NCI-H2196 (cell line): ENCODE measurements at regions not wholly inside any gene's neighbourhood (a gene's known extent, or its start where the extent isn't known, plus 50 kb on each side); places are given as distances from the start of the nearest gene placed in this dataset.
"Not testable (repeated sequence)": the region's sequence is repeated elsewhere in the genome, so short reads cannot be mapped to it uniquely, and the experiment has no call there.

Experiments
- DNase-seq: peaks from one replicate; lab custom pipeline; 2025; ENCODE audit not compliant: unreplicated experiment; lab: John Stamatoyannopoulos, UW

DNA sequence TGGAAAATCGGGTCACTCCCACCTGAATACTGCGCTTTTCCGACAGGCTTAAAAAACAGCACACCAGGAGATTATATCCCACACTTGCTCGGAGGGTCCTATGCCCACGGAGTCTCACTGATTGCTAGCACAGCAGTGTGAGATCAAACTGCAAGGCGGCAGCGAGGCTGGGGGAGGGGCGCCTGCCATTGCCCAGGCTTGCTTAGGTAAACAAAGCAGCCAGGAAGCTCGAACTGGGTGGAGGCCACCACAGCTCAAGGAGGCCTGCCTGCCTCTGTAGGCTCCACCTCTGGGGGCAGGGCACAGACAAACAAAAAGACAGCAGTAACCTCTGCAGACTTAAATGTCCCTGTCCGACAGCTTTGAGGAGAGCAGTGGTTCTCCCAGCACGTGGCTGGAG, 778.7 kb upstream of the HS3ST5 start:
- DNase-seq = not testable (repeated sequence)

DNA sequence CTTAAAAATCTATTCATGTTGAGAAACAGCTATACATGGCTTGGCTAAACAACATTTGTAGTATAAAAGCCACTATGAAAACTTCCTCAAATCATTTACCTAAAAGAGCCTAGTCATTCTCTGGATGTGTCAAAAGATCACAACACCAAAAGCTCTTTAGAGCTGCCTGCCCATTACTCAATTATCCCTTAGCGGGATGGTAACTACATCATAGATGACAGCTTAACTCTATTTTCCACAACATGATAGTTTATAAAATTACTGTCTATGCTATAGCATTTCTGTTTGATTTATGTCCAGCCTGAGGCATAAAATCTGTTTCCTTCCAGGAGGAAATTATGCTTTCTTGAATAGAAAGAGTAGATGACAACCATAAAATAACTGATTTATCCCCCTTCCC, 777.6 kb upstream of the HS3ST5 start:
- DNase-seq = no peak

DNA sequence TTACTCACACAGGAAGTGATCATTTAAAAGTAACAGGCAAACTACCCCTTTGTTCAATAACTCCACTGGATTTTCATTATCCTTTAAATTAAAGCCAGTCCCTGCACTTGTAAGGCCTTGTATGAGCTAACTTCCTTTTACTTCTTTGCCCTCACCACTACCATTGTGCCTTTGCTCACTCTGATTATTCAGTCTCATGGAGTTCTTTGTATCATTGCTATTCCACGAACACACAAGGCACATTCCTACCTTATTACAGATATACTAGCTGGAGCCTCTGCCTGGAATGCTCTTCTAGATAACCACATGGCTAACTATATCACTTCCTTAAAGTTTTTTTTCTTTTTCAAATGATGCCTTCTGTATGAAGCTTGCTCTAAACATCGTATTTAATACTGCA, 748.6 kb upstream of the HS3ST5 start:
- no peak for DNase-seq

DNA sequence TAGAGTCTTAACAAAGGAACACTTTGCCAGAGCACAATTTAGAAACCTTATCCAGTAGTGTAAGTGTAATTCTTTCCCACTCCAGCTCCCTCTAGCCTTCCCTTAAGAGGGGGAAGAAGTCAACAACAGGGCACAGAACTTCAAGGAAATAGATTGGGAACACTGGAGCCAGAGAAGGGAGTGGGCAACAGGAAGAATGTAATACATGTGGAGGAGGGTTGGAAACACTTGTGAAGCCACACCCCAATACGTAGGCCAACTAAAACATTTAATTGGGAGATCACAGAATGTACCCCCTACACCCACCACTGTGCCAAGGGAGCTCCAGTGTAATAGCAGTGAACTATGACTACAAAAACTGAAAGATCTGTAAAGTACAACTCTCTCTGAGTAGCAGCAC, 735.7 kb upstream of the HS3ST5 start:
- DNase-seq = no peak

DNA sequence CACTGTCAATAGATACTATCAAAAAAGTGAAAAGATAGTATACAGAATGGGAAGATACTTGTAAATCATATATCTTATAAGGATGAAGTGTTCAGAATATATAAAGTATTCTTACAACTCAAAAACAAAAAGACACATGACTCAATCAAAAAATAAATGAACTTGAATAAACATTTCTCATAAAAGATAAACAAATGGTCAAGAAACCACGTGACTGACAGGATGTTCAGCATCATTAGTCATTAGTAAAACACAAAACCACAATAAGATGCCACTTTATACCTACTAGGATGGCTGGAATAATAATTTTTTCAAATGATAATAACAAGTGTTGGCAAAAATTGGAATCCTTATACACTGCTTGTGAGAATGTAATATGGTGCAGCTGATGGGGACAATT, 729.1 kb upstream of the HS3ST5 start:
- DNase-seq = no peak

DNA sequence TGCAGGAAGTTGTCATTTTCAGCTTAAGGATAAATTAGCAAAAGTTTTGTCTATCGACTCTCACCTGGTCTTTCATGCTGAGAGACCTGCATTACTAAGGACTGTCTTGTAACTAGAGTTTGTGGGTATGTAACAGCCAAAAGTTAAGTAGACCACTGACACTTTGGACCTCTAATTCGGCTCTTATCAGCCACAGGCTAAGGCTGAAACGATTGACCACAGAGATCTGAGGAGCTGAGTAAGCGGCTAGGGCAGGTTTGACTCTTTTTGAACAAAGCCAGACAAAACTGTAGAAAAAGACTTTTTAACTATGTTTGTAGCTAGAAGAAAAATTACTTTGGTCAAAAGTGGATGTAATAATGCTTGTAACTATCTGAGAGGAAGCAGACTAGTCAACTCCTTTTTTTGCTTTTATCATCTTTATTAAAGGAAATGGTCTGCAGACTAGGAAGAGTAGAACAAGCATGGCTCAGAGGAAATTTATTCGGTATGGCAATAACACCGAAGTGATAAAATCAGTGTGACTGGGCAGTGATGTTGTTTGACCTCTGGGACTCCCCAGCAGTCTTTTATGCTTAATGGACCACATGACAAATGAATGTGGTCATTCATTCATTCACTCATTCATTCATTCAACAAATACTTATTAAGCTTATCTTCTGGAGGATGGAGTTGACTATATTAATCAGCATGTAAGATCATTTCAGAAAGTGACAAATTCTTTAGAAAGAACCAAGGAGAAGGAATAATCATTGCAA, 725.0 kb upstream of the HS3ST5 start:
- no peak for DNase-seq

DNA sequence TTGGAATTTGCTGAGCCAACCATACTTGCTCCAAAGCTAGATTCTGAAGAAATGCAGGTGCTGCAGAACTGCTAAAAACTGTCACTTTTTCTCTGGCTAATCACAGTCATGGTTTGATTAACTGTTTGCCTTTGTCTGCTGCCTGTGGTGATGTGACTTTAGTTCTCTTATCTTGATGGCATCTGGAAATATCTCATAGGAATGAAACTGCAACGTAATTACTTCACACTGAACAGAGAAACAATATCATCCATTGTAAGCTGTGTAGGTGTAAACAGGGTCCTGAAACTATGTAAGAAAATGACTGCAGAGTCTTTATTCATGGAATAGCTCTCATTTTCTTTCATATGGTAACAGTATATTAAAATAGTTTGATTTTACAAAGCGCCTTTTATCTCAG, 721.9 kb upstream of the HS3ST5 start:
- DNase-seq = no peak

DNA sequence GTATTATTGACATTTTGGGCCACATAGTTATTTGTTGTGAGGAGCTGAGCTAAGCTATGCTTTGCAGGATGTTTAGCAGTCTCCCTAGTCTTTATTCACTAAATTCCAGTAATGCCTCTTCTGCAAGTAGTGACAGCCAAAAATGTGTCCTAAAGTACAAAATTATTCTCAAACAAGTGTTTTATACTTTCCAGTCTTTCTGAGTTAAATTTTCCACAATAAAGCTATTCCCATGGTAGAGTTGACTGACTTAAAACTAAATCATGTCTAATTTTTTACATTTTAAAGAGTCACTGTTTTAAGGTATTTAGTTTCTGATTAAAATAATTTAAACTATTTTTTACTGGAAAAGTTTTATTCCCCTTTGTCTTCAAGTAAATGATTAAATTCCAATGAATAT, 717.8 kb upstream of the HS3ST5 start:
- DNase-seq = no peak

DNA sequence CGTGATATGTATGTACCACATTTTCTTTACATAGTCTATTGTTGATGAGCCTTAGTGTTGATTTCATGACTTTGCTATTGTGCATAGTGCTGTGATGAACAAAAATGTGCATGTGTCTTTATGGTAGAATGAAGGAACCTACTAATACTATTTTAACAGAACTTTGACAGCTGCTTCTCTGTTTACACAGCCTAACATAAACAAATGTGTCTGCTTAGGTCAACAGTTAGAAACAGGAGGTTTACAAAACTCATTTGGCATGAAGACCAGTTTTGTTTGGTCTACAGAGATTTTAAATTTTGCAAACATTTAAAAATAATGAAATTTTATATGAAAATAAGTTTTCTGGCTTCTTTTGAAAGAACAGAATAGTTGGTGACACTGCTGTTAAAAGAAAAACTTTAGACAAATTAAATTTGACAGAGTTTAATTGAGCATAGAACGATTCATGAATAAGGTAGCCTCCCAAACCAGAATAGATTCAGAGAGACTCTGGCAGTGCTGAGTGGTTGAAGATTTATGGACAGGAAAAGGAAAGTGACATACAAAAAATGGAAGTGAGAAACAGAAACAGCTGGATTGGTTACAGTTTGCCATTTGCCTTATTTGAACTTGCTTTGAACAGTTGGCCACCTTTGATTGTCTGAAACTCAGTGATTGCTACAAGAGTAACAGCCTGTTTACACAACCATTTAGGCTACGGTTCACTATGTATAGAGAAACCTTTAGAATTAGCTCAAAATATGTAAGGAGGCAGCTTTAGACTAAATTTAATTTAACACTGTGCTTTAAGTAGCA, 715.8 kb upstream of the HS3ST5 start:
- no peak for DNase-seq

DNA sequence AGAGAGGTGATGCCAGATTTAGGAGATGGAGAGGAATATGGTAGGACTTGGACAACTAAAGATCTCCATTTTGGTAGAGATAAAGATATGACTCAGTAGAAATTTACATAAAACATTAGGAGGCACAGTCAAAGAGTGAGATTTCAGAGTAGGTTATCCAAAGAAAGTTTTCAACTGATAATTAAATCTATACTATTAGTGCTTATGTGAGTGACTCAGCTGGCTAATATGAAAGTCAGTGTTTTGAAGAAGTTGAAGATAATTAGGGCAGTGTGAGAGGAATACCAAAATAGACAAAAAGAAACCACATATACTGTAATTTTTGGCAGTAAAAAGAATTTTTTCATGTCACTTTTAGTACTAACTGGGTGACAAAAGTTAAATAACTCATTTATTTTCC, 712.8 kb upstream of the HS3ST5 start:
- no peak for DNase-seq

DNA sequence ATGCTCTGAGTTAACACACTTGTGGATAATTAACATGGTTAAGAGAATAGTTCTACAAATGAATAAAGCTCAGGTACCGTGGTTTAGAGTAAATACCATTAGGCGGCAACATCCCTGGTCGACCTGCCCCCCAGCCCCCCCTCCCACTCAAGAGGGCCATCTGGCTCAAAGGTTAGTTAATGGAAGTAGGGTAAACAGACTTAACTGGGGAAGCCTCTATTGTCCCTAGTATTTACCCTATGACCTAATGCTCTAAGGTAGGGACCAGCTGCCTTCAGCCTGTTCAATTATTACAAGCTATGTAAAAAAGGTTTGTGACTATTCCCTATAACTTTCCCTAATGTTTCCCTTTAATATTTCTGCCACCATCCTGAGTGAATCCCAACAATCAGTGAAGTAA, 711.4 kb upstream of the HS3ST5 start:
- not testable (repeated sequence) for DNase-seq

DNA sequence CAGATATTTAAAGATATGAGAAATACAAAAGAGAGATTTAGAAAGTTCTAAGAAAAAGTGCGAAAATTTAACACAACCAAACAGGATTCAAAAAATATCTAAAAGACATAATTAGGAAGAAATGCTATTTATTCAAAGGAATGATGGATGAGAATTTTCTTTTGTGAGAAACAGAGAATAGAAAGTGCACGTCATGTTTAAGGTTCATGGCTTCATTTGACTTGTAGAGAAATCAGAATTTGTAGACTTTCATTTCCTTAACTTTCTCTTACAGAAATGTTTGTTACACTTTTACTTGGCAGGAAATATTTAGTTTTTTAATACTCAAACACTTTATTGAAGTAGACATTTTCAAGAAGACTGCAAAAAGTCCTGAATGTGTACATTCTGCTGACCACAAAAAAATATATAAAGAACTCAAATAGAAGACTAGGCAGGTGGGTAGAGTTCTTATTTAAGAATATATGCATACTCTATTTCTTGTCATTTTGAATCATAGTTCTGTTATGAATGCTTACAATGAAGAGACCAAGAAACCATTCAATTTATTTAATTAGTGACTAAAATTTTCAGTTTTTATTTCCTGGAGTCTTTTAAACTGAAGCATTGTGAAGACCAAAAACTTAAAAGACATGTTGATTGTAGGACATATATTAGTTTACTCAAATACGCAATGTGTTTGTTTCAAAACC, 710.5 kb upstream of the HS3ST5 start:
- no peak for DNase-seq

DNA sequence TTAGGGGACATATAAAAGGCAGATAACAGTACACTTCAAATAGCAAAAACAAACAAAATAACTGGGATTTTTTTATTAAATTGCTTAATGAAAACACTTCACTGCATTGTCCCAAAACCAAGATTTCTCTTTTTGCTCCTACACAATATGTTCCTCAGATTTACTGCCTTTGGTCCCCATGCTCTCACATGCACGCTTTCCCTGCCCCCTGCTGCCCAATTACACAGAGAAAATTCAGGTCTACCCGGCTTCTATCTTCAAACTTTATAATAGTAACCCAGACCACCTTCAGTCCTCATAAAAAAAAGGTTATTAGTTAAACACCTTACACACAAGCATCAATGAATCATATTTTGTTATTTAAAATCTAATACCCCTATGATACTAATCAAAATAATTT, 673.8 kb upstream of the HS3ST5 start:
- DNase-seq = no peak

DNA sequence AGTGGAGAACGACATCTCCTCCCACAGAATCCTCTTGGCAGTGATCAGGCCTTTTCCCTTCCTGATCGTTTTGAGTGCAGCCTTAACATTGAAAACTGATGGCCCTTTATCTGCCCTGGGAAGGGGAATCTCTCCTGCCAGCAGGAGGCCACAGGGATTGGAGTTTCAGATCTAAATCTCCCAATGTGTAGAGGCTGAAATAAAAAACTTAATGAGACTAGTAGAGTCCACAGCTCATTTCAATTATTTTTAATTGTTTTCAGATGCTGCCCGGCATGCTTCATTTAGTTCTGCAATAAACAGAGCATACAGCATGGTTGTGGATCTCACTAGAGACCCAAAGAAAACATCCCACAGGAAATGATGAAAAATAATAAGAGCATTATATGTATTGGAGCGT, 662.2 kb upstream of the HS3ST5 start:
- no peak for DNase-seq

DNA sequence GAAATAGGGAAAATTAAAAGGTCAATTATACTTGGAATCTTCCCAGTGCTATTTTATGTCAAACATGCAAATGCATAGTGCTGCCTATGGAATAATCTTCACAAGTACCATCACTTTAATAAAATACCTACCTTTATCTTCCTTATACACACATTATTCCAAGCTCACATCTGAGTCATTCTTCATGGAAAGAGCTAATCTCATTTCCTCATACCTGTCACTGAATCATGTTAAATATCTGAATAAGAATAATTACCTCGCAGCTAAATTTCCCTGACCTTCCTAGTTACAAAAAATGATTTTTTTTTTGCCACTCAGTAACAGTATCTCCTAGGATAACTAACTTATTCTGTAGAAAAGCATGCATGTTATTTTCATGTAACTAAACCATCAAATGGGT, 661.4 kb upstream of the HS3ST5 start:
- no peak for DNase-seq

DNA sequence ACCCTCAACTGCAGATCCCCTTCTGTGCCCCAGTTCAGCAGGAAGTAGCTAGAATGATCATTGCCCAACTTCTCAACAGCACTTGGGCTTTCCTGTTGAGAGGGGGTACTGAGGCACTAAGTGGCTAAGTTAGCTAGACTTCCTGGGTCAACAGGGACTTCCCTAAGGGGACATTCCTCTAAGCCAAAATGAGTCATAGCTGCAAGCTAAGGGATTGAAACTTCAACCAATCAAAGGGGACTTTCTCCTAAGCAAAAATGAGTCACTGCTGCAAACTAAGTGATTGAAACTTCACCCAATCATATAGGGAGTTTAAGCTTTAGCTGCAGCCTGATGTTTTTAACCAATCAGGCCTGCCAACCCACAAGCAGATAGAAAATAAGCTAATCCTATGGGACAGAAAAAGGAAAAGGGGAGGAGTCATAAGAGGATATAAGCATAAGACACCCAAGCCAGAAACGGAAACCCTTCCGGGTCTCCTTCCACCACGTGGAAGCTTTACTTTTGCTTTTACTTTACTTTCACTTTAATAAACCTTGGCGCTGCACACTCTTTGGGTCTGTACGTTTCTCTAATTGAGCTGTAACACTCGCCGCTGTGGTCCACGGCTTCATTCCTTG, 659.0 kb upstream of the HS3ST5 start:
- DNase-seq = no peak

DNA sequence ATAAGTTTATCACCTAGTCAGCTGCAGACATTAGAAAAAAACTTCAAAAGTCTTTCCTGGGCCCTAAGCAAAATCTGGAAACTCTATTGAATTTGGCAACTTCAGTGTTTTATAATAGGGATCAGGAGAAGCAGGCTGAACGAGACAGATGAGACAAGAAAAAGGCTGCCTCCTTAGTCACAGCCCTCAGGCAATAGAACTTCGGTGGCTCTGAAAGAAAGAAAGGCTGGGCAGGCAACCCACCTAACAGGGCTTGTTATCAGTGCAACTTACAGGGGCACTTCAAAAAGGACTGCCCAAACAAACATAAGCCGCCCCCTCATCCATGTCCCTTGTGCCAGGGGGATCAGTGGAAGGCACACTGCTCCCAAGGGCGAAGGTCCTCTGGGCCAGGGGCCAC, 657.9 kb upstream of the HS3ST5 start:
- DNase-seq = no peak

DNA sequence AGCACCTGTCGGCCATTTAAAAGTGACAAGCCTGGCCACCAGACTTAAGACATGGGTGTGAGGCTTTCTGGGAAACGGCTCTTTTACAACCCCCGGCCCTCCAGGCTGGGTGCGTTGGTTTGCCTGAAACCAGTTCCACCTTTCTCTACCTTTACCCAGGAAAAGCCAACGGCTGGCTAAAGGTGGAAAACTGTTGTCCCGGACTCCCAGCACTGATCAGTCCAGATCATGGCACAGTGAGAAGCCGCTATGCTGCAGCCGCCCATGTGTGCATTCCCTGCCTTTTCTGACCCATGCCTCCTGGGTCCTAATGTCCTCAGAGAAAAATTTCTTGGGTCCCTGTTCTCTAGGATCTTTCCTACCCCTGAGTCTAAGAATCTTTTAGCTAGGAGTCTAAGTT, 655.7 kb upstream of the HS3ST5 start:
- DNase-seq = no peak

DNA sequence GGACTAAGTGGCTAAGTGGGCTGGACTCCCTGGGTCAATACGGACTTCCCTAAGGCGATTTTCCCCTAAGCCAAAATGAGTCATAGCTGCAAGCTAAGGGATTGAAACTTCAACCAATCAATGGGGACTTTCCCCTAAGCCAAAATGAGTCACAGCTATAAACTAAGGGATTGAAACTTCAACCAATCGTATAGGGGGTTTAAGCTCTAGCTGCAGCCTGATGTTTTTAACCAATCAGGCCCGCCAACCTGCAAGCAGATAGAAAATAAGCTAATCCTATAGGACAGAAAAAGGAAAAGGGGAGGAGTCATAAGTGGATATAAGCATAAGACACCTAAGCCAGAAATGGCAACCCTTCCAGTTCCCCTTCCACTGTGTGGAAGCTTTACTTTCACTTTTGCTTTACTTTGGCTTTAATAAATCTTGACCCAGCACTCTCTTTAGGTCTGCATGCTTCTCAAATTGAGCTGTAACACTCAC, 655.0 kb upstream of the HS3ST5 start:
- no peak for DNase-seq

DNA sequence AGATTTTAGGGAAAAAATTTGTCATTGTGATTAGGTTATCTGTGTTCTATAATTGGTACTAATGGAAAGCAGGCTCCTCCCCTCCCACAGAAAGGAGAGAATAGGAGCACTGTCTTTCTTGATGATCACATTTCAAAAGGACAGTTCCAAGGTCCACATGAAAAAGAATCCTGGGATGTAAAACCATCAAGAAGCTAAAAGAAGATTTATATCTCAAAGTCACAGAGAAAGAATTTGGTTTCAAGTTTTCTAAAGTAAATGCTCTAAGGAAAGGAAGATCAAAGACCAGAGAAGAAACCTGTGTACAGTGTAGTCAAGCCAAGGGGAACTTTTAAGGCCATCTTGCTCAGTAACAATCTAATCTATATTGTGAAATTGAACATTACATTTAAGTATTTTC, 652.7 kb upstream of the HS3ST5 start:
- no peak for DNase-seq

DNA sequence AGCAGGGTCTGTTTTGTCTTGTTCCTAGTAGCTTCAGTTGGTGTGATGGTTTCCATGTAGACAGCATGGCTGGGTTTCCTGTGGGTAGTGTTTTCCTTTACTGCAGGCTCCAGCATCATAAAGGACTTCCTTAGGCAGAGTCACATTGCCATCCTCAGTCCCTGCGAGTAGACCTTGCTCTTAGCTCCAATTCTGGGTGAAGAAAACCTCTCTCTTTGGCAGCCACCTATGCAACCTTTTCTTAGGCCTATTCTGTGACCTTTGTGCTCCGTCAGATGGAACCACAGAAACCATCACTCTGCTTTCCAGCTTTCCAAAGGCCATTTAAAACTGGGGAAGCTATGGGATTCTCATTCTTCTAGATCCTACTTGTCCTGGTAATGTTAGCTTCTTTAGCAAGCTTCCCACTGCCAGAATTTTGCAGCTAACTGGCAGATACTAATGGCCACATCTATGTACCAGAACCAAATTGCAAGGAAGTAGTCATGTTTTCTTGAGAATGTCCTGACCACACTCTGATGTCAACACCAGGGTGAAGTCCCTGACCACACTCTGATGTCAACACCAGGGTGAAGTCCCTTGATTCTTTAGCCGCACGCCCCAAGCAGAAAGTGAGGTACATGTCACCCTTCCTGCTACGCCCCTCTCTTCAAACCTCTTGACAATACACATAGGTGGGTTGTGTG, 646.6 kb upstream of the HS3ST5 start:
- no peak for DNase-seq
